Astrocyte of the cerebellum (primary cell): ENCODE measurements at regions not wholly inside any gene's neighbourhood (a gene's known extent, or its start where the extent isn't known, plus 50 kb on each side); places are given as distances from the start of the nearest gene placed in this dataset.
"Not testable (repeated sequence)": the region's sequence is repeated elsewhere in the genome, so short reads cannot be mapped to it uniquely, and the experiment has no call there.

ENCODE experiments used
- DNase-seq: peaks from one replicate; pipeline ENCODE4 v3.0.0-alpha.2; 2011; ENCODE audit warnings: low read depth
- H3K4me3 ChIP-seq: 2 replicates; pipeline ENCODE4 v1.5.1; 2011; ENCODE audit warnings: mild to moderate bottlenecking, low read depth, low read length, moderate library complexity
- CTCF ChIP-seq: IDR thresholded peaks from 2 replicates; pipeline ENCODE4 v1.5.1; 2012; ENCODE audit warnings: low read length, low read depth, moderate library complexity, mild to moderate bottlenecking; ENCODE audit errors: missing control alignments
- in situ Hi-C: cut with HindIII; loops from 2 replicates; pipeline ENCODE4 v1.10.0; 2017; ENCODE audit warnings: low sequenced_read_pairs

- DNase-seq = no peak
- no peak overlapping the region for H3K4me3 ChIP-seq
- in situ Hi-C loops = no loop called here
- no peak for TF ChIP-seq CTCF
Observed at GRCh38 chr14:106737021-106737420, 1210.6 kb downstream of the TMEM121 start.

GRCh38 chr14:106738075-106738474 lies 1211.7 kb downstream of the TMEM121 start:
- TF ChIP-seq CTCF = no peak
- H3K4me3 ChIP-seq = no peak overlapping the region
- DNase-seq = no peak
- in situ Hi-C loops = no loop called here

GRCh38 chr14:106738598-106739258 lies 1212.3 kb downstream of the TMEM121 start:
- H3K4me3 ChIP-seq, in situ Hi-C loops, DNase-seq: not testable (repeated sequence)

GRCh38 chr14:106741086-106741827 lies 1214.9 kb downstream of the TMEM121 start:
- in situ Hi-C loops = not testable (repeated sequence)

GRCh38 chr14:106745016-106745767 lies 1218.8 kb downstream of the TMEM121 start:
- DNase-seq, H3K4me3 ChIP-seq, in situ Hi-C loops: not testable (repeated sequence)

More at GRCh38 chr14:106741086-106741827, 1214.9 kb downstream of the TMEM121 start:
- H3K4me3 ChIP-seq, DNase-seq: not testable (repeated sequence)

- in situ Hi-C loops, DNase-seq, H3K4me3 ChIP-seq: not testable (repeated sequence)
Observed at GRCh38 chr14:106750089-106750488, 1223.7 kb downstream of the TMEM121 start.

- in situ Hi-C loops, DNase-seq, H3K4me3 ChIP-seq: not testable (repeated sequence)
Observed at GRCh38 chr14:106753751-106754150, 1227.4 kb downstream of the TMEM121 start.

GRCh38 chr14:106757444-106757843 lies 1231.1 kb downstream of the TMEM121 start:
- H3K4me3 ChIP-seq, DNase-seq, in situ Hi-C loops: not testable (repeated sequence)

GRCh38 chr14:106761886-106762816 lies 1235.8 kb downstream of the TMEM121 start:
- DNase-seq, in situ Hi-C loops, H3K4me3 ChIP-seq: not testable (repeated sequence)
